Lung (tissue), 11 donors: ENCODE measurements at regions not wholly inside any gene's neighbourhood (a gene's known extent, or its start where the extent isn't known, plus 50 kb on each side); places are given as distances from the start of the nearest gene placed in this dataset.
A peak's percentile ranks its signal among the peaks of the same experiment; 100 is the strongest.

ENCODE experiments used
- ATAC-seq: fragments of 200-7000 bp; cut with Tn5 transposase; one replicate; pipeline ENCODE4 v1.9.1; 2020; ENCODE audit warnings: moderate number of reproducible peaks; ENCODE audit not compliant: insufficient read depth, low FRiP score
- DNase-seq, 3 donors: peaks; one replicate each; pipeline ENCODE4 v3.0.0-alpha.2; 2013 to 2017
- H3K27ac ChIP-seq, 2 donors: one replicate each; pipeline ENCODE4 v1.5.1; 2013; ENCODE audit warnings: mild to moderate bottlenecking in 2 of 2, moderate library complexity in 2 of 2, control low read depth in 1 of 2, inconsistent platforms in 1 of 2, low read depth in 1 of 2, low read length in 1 of 2
- H3K27me3 ChIP-seq, 3 donors: one replicate each; pipeline ENCODE4 v1.5.1; 2013; ENCODE audit warnings: low read length in 2 of 3; ENCODE audit not compliant: control insufficient read depth in 3 of 3, insufficient read depth in 3 of 3
- H3K36me3 ChIP-seq, 4 donors: one replicate each; pipeline ENCODE4 v1.5.1; 2013; ENCODE audit warnings: low read length in 4 of 4, mild to moderate bottlenecking in 1 of 4, moderate library complexity in 1 of 4; ENCODE audit not compliant: control insufficient read depth in 4 of 4, insufficient read depth in 4 of 4
- H3K4me1 ChIP-seq, 5 donors: one replicate each; pipeline ENCODE4 v1.5.1; 2013; ENCODE audit warnings: low read length in 5 of 5, mild to moderate bottlenecking in 2 of 5, moderate library complexity in 1 of 5; ENCODE audit not compliant: control insufficient read depth in 5 of 5, insufficient read depth in 5 of 5
- H3K4me3 ChIP-seq: one replicate; pipeline ENCODE4 v1.5.1; 2013; ENCODE audit warnings: mild to moderate bottlenecking, control low read depth, moderate library complexity
- H3K9ac ChIP-seq, 2 donors: one replicate each; pipeline ENCODE4 v1.5.1; 2013; ENCODE audit warnings: low read length in 2 of 2, control low read depth in 1 of 2; ENCODE audit not compliant: insufficient read depth in 1 of 2
- H3K9me3 ChIP-seq, 4 donors: one replicate each; pipeline ENCODE4 v1.5.1; 2013; ENCODE audit warnings: low read length in 3 of 4, mild to moderate bottlenecking in 1 of 4, moderate library complexity in 1 of 4; ENCODE audit not compliant: control insufficient read depth in 4 of 4, insufficient read depth in 3 of 4
- WGBS, 2 donors: extraction: QIAGEN DNeasy Blood & Tissue Kit; methylation state at CpG; one replicate each; pipeline ENCODE4 v1.1.7; 2013; 5-methylcytosine and 5-hydroxymethylcytosine counted together
- TF ChIP-seq, protein P1 (sequence below): IDR thresholded peaks from 2 replicates; pipeline ENCODE4 v1.5.1; 2012; ENCODE audit warnings: mild to moderate bottlenecking; ENCODE audit errors: control extremely low read depth, extremely low read depth
- donor health status: control.
- donor health status: control.
- donor health status: Bipolar disorder and iron deficiency.
- donor health status: healthy.
- donor health status: DM: yes; HTN: yes; CAD: no.

DNA sequence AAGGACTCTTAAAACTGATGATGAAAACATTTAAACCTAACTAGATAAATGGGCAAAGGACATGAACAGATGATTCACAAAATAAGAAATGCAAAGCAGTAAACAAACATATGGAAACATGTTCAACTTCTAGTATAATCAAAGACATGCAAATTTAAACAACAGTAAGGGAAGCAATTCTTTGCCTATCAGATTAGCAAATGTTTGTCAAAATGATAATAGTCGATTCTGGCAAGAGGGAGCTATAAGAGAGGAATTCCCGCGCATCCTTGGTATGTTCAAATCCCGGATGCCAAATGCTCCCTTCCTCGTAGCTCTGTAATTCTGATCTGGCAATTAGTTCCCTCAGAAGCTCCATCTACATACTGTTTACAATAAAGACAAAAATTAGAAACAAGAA lies 320.5 kb downstream of the PHKB start:
- TF ChIP-seq, protein P1, sequence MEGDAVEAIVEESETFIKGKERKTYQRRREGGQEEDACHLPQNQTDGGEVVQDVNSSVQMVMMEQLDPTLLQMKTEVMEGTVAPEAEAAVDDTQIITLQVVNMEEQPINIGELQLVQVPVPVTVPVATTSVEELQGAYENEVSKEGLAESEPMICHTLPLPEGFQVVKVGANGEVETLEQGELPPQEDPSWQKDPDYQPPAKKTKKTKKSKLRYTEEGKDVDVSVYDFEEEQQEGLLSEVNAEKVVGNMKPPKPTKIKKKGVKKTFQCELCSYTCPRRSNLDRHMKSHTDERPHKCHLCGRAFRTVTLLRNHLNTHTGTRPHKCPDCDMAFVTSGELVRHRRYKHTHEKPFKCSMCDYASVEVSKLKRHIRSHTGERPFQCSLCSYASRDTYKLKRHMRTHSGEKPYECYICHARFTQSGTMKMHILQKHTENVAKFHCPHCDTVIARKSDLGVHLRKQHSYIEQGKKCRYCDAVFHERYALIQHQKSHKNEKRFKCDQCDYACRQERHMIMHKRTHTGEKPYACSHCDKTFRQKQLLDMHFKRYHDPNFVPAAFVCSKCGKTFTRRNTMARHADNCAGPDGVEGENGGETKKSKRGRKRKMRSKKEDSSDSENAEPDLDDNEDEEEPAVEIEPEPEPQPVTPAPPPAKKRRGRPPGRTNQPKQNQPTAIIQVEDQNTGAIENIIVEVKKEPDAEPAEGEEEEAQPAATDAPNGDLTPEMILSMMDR = no peak
- H3K27me3 ChIP-seq = no peaks in the 10 kb centered on the region
- WGBS, 2 donors = 77 to 85% methylated on average over 5 of the region's 5 CpGs
- H3K4me3 ChIP-seq = no peak overlapping the region
- ATAC-seq (no peak), DNase-seq (no peak)
- H3K9ac ChIP-seq = no peak overlapping the region
- no peaks in the 10 kb centered on the region for H3K4me1 ChIP-seq
- H3K27ac ChIP-seq = no peak overlapping the region
- no peaks in the 10 kb centered on the region for H3K36me3 ChIP-seq
- H3K9me3 ChIP-seq = no peaks in the 10 kb centered on the region

DNA sequence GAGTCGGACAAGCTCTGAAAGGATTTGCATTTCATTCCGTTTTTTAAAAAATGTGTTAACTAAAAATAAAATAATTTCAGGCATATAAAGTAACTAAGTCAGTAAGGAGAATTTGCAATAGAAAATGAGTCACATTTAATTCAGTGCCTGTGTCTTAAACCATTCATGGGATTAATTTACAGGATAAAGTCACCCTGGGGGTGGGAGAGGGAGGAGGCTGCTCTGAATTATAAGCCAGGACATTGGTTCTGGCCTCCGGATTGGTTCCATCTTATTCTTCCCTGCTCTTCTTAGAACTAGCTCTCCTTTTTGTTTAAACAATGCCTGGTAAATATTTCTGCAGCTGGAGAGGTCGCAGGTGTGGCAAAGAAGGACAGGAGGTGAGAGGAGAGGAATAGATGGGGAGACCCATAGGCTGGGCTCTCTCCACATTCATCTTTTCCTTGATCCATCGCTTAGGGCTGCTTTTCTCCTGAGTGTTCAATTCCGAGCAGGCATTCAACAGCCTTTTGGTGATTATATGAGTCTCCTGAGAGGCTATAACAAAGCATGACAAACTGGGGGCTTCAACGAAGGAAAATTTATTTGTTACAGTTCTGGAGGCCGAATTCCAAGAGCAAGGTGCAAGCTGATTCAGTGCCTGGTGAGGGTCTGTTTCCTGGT lies 319.2 kb downstream of the PHKB start:
- H3K36me3 ChIP-seq = no peaks in the 10 kb centered on the region
- no peaks in the 10 kb centered on the region for H3K27me3 ChIP-seq
- DNase-seq (no peak), ATAC-seq (no peak)
- no peak overlapping the region for H3K27ac ChIP-seq
- H3K9ac ChIP-seq = no peak overlapping the region
- 82 to 87% methylated on average over 8 of the region's 8 CpGs for WGBS, 2 donors
- no peak overlapping the region for H3K4me3 ChIP-seq
- H3K4me1 ChIP-seq = no peaks in the 10 kb centered on the region
- TF ChIP-seq, protein P1 = no peak
- no peaks in the 10 kb centered on the region for H3K9me3 ChIP-seq

- DNase-seq (peak in 1 of 3 donors; percentile 5), ATAC-seq (no peak)
- 24 to 45% methylated on average over 7 of the region's 7 CpGs for WGBS, 2 donors
- no peaks in the 10 kb centered on the region for H3K4me1 ChIP-seq
- no peak overlapping the region for H3K4me3 ChIP-seq
- H3K27ac ChIP-seq = no peak overlapping the region
- no peaks in the 10 kb centered on the region for H3K36me3 ChIP-seq
- TF ChIP-seq, protein P1 = no peak
- H3K9ac ChIP-seq = no peak overlapping the region
- H3K9me3 ChIP-seq = no peaks in the 10 kb centered on the region
- H3K27me3 ChIP-seq = no peaks in the 10 kb centered on the region
Observed at GRCh38 chr16:47779201-47780016, 318.3 kb downstream of the PHKB start.
